ENCODE measurements at regions not wholly inside any gene's neighbourhood (a gene's known extent, or its start where the extent isn't known, plus 50 kb on each side); places are given as distances from the start of the nearest gene placed in this dataset.

GRCh38 chr22:47398491-47398890 is 636.0 kb downstream of the TBC1D22A start:
- ATAC-seq (ENCODE audit: low read depth) (no peak), DNase-seq (ENCODE audit: low spot score) (no peak)
- Histone ChIP-seq H3K27me3 (ENCODE audit: insufficient read depth, poor library complexity, severe bottlenecking) (no peaks in the 10 kb centered on the region), H3K4me1 (ENCODE audit: insufficient read depth, poor library complexity, severe bottlenecking) (no peaks in the 10 kb centered on the region), H3K36me3 (ENCODE audit: low read depth) (no peaks in the 10 kb centered on the region), H3K9me3 (ENCODE audit: severe bottlenecking) (no peaks in the 10 kb centered on the region), H3K4me3 (ENCODE audit: severe bottlenecking) (no peak overlapping the region), H3K27ac (ENCODE audit: poor library complexity, severe bottlenecking) (no peak overlapping the region)
- no peak for TF ChIP-seq CTCF (IDR thresholded peaks at IDR 0.05; ENCODE audit: poor library complexity, severe bottlenecking)

GRCh38 chr22:47397673-47398072 is 635.2 kb downstream of the TBC1D22A start:
- DNase-seq (ENCODE audit: low spot score), result no peak
- H3K9me3 ChIP-seq (ENCODE audit: severe bottlenecking), result no peaks in the 10 kb centered on the region
- H3K4me3 ChIP-seq (ENCODE audit: severe bottlenecking), result no peak overlapping the region
- no peak for ATAC-seq (ENCODE audit: low read depth)
- no peaks in the 10 kb centered on the region for H3K27me3 ChIP-seq (ENCODE audit: insufficient read depth, poor library complexity, severe bottlenecking)
- H3K27ac ChIP-seq (ENCODE audit: poor library complexity, severe bottlenecking), result no peak overlapping the region
- H3K4me1 ChIP-seq (ENCODE audit: insufficient read depth, poor library complexity, severe bottlenecking), result no peaks in the 10 kb centered on the region
- TF ChIP-seq CTCF (IDR thresholded peaks at IDR 0.05; ENCODE audit: poor library complexity, severe bottlenecking), result no peak
- H3K36me3 ChIP-seq (ENCODE audit: low read depth), result no peaks in the 10 kb centered on the region

- H3K4me3 ChIP-seq (ENCODE audit: severe bottlenecking), result no peak overlapping the region
- no peaks in the 10 kb centered on the region for H3K36me3 ChIP-seq (ENCODE audit: low read depth)
- no peaks in the 10 kb centered on the region for H3K27me3 ChIP-seq (ENCODE audit: insufficient read depth, poor library complexity, severe bottlenecking)
- ATAC-seq (ENCODE audit: low read depth) (no peak), DNase-seq (ENCODE audit: low spot score) (no peak)
- no peaks in the 10 kb centered on the region for H3K9me3 ChIP-seq (ENCODE audit: severe bottlenecking)
- no peaks in the 10 kb centered on the region for H3K4me1 ChIP-seq (ENCODE audit: insufficient read depth, poor library complexity, severe bottlenecking)
- no peak overlapping the region for H3K27ac ChIP-seq (ENCODE audit: poor library complexity, severe bottlenecking)
- TF ChIP-seq CTCF (IDR thresholded peaks at IDR 0.05; ENCODE audit: poor library complexity, severe bottlenecking), result no peak
Observed at GRCh38 chr22:47396515-47396914, 634.1 kb downstream of the TBC1D22A start.

- Histone ChIP-seq H3K36me3 (ENCODE audit: low read depth) (no peaks in the 10 kb centered on the region), H3K27ac (ENCODE audit: poor library complexity, severe bottlenecking) (no peak overlapping the region), H3K4me3 (ENCODE audit: severe bottlenecking) (no peak overlapping the region), H3K9me3 (ENCODE audit: severe bottlenecking) (no peaks in the 10 kb centered on the region), H3K4me1 (ENCODE audit: insufficient read depth, poor library complexity, severe bottlenecking) (no peaks in the 10 kb centered on the region), H3K27me3 (ENCODE audit: insufficient read depth, poor library complexity, severe bottlenecking) (no peaks in the 10 kb centered on the region)
- ATAC-seq (ENCODE audit: low read depth), result no peak
- no peak for TF ChIP-seq CTCF (IDR thresholded peaks at IDR 0.05; ENCODE audit: poor library complexity, severe bottlenecking)
- no peak for DNase-seq (ENCODE audit: low spot score)
Observed at GRCh38 chr22:47396105-47396504, 633.7 kb downstream of the TBC1D22A start.

GRCh38 chr22:47395481-47395880 is 633.0 kb downstream of the TBC1D22A start:
- DNase-seq (ENCODE audit: low spot score), result no peak

More at GRCh38 chr22:47395481-47395880, 633.0 kb downstream of the TBC1D22A start:
- no peaks in the 10 kb centered on the region for H3K4me1 ChIP-seq (ENCODE audit: insufficient read depth, poor library complexity, severe bottlenecking)
- H3K27me3 ChIP-seq (ENCODE audit: insufficient read depth, poor library complexity, severe bottlenecking), result no peaks in the 10 kb centered on the region
- ATAC-seq (ENCODE audit: low read depth), result no peak
- no peak overlapping the region for H3K27ac ChIP-seq (ENCODE audit: poor library complexity, severe bottlenecking)
- H3K36me3 ChIP-seq (ENCODE audit: low read depth), result no peaks in the 10 kb centered on the region
- no peak overlapping the region for H3K4me3 ChIP-seq (ENCODE audit: severe bottlenecking)
- no peaks in the 10 kb centered on the region for H3K9me3 ChIP-seq (ENCODE audit: severe bottlenecking)
- no peak for TF ChIP-seq CTCF (IDR thresholded peaks at IDR 0.05; ENCODE audit: poor library complexity, severe bottlenecking)
